ENCODE measurements at regions not wholly inside any gene's neighbourhood (a gene's known extent, or its start where the extent isn't known, plus 50 kb on each side); places are given as distances from the start of the nearest gene placed in this dataset.

GRCh38 chr4:102441978-102442911, 58.9 kb upstream of the NFKB1 start:
- DNase-seq, result no peak

GRCh38 chr4:102444752-102445151, 56.4 kb upstream of the NFKB1 start:
- no peak for DNase-seq

- DNase-seq, result no peak
Observed at GRCh38 chr4:102445213-102445612, 55.9 kb upstream of the NFKB1 start.

- no peak for DNase-seq
Observed at GRCh38 chr4:102447413-102447812, 53.7 kb upstream of the NFKB1 start.

- DNase-seq, result peak; percentile 58
Observed at GRCh38 chr4:102449751-102450352, 51.3 kb upstream of the NFKB1 start.

GRCh38 chr4:102451266-102451665, 49.9 kb upstream of the NFKB1 start:
- DNase-seq, result no peak
